ENCODE measurements at regions not wholly inside any gene's neighbourhood (a gene's known extent, or its start where the extent isn't known, plus 50 kb on each side); places are given as distances from the start of the nearest gene placed in this dataset.

GRCh38 chr18:23359421-23359820, 93.7 kb upstream of the RIOK3 start:
- Mint-ChIP-seq H3K27ac (no peak overlapping the region), H3K4me3 (no peak overlapping the region), H3K27me3 (no peaks in the 10 kb centered on the region), H3K9me3 (no peaks in the 10 kb centered on the region), H3K36me3 (ENCODE audit: low read depth) (peaks cover 33% of the 10 kb centered on the region), H3K4me1 (peaks cover 21% of the 10 kb centered on the region)
- ChIA-PET POLR2A (interaction anchor here (1.0 to 3.0 kb wide), 2 partner anchors 145 to 225 kb away, joined by 5 to 16 read pairs; partner anchors contain the start of gene CABLES1), CTCF (interaction anchor here (1.7 to 4.5 kb wide), 3 partner anchors 223 to 228 kb away, joined by 5 to 38 read pairs (median 26); no protein-coding TSS in a partner anchor)
- ATAC-seq (ENCODE audit: low read depth) (no peak), DNase-seq (no peak)
- intact Hi-C loops (cut with micrococcal nuclease), result loop anchor here (1.0 to 10.0 kb wide), 6 partner anchors 122 to 561 kb away; partner anchors contain the start of genes RBBP8 and RMC1
- TF ChIP-seq CTCF (IDR thresholded peaks at IDR 0.05), result no peak

GRCh38 chr18:23363865-23364570, 89.1 kb upstream of the RIOK3 start:
- no peak for TF ChIP-seq CTCF (IDR thresholded peaks at IDR 0.05)
- intact Hi-C loops (cut with micrococcal nuclease), result no loop called here
- DNase-seq (no peak), ATAC-seq (ENCODE audit: low read depth) (no peak)
- Mint-ChIP-seq H3K4me3 (no peak overlapping the region), H3K4me1 (peaks cover 4% of the 10 kb centered on the region), H3K9me3 (no peaks in the 10 kb centered on the region), H3K36me3 (ENCODE audit: low read depth) (peaks cover 2% of the 10 kb centered on the region), H3K27me3 (no peaks in the 10 kb centered on the region), H3K27ac (no peak overlapping the region)
- ChIA-PET CTCF (no interaction called here), POLR2A (no interaction called here)

- H3K4me1 Mint-ChIP-seq, result no peaks in the 10 kb centered on the region
- no peak overlapping the region for H3K4me3 Mint-ChIP-seq
- ChIA-PET CTCF (no interaction called here), POLR2A (no interaction called here)
- TF ChIP-seq CTCF (IDR thresholded peaks at IDR 0.05), result no peak
- no peaks in the 10 kb centered on the region for H3K9me3 Mint-ChIP-seq
- no peaks in the 10 kb centered on the region for H3K27me3 Mint-ChIP-seq
- H3K36me3 Mint-ChIP-seq (ENCODE audit: low read depth), result peaks cover 7% of the 10 kb centered on the region
- ATAC-seq (ENCODE audit: low read depth), result no peak
- intact Hi-C loops (cut with micrococcal nuclease), result no loop called here
- H3K27ac Mint-ChIP-seq, result no peak overlapping the region
- DNase-seq, result no peak
Measured at GRCh38 chr18:23365602-23366001, 87.5 kb upstream of the RIOK3 start.

- DNase-seq (no peak), ATAC-seq (ENCODE audit: low read depth) (no peak)
- no peaks in the 10 kb centered on the region for H3K9me3 Mint-ChIP-seq
- CTCF ChIA-PET, result interaction anchor here (0.6 kb wide), 1 partner anchor 191 kb away, joined by 3 read pairs; no protein-coding TSS in a partner anchor
- peaks cover 12% of the 10 kb centered on the region for H3K36me3 Mint-ChIP-seq (ENCODE audit: low read depth)
- no peaks in the 10 kb centered on the region for H3K27me3 Mint-ChIP-seq
- no peak overlapping the region for H3K4me3 Mint-ChIP-seq
- no peak overlapping the region for H3K27ac Mint-ChIP-seq
- POLR2A ChIA-PET, result no interaction called here
- intact Hi-C loops (cut with micrococcal nuclease), result no loop called here
- no peak for TF ChIP-seq CTCF (IDR thresholded peaks at IDR 0.05)
- no peaks in the 10 kb centered on the region for H3K4me1 Mint-ChIP-seq
Measured at GRCh38 chr18:23369266-23369665, 83.8 kb upstream of the RIOK3 start.

GRCh38 chr18:23373570-23373969, 79.5 kb upstream of the RIOK3 start:
- no peak overlapping the region for H3K4me3 Mint-ChIP-seq
- H3K27me3 Mint-ChIP-seq, result no peaks in the 10 kb centered on the region
- no peak for TF ChIP-seq CTCF (IDR thresholded peaks at IDR 0.05)
- intact Hi-C loops (cut with micrococcal nuclease), result no loop called here
- POLR2A ChIA-PET, result no interaction called here
- no peak for ATAC-seq (ENCODE audit: low read depth)
- no peak overlapping the region for H3K27ac Mint-ChIP-seq
- no peak for DNase-seq
- CTCF ChIA-PET, result interaction anchor here (1.4 kb wide), 1 partner anchor 38 kb away, joined by 4 read pairs; no protein-coding TSS in a partner anchor
- H3K4me1 Mint-ChIP-seq, result peaks cover 8% of the 10 kb centered on the region
- H3K9me3 Mint-ChIP-seq, result no peaks in the 10 kb centered on the region
- peaks cover 20% of the 10 kb centered on the region for H3K36me3 Mint-ChIP-seq (ENCODE audit: low read depth)

Measured in activated B cell treated with CpG ODN at 0.5 μM for 24 hours (primary cell).